IMR-90 (cell line): ENCODE measurements at regions not wholly inside any gene's neighbourhood (a gene's known extent, or its start where the extent isn't known, plus 50 kb on each side); places are given as distances from the start of the nearest gene placed in this dataset.

Source experiments
- ATAC-seq: fragments of 200-7000 bp; cut with Tn5 transposase; 2 replicates; pipeline ENCODE4 v1.9.1; 2020; ENCODE audit warnings: low read depth, mild to moderate bottlenecking, moderate library complexity
- BruUV-seq: library from RNA; stranded (reverse); fragments of 400-500 nt; replicated peaks from 2 replicates; lab custom pipeline; 2021; lab: Mats Ljungman, UMichigan
- CTCF ChIA-PET: fragments of 300-600 bp; formaldehyde crosslinking; extraction: SDS; loops from one replicate; lab custom pipeline; 2021; ENCODE audit warnings: antibody characterized with exemption; lab: Yijun Ruan, JAX
- POLR2A ChIA-PET: fragments of 300-600 bp; sonication (Branson Sonifier 250); formaldehyde crosslinking; loops from one replicate; lab custom pipeline; 2022; ENCODE audit warnings: antibody characterized with exemption; ENCODE audit not compliant: unreplicated experiment; lab: Charles Lee
- DNase-seq: peaks from one replicate; pipeline ENCODE4 v3.0.0; 2013
- H2AFZ ChIP-seq: replicated peaks from 2 replicates; pipeline ENCODE3; 2013; ENCODE audit warnings: low read length, mild to moderate bottlenecking; ENCODE audit not compliant: poor library complexity
- H2AK5ac ChIP-seq: 2 replicates; pipeline ENCODE4 v1.6.1; 2013; ENCODE audit warnings: low read depth, low read length, inconsistent platforms
- H2AK9ac ChIP-seq: replicated peaks from 2 replicates; pipeline ENCODE3; 2013; ENCODE audit warnings: mild to moderate bottlenecking, low read depth, low read length, moderate library complexity; ENCODE audit not compliant: poor library complexity
- H2BK120ac ChIP-seq: 2 replicates; pipeline ENCODE4 v1.6.1; 2013; ENCODE audit warnings: low read depth, low read length, inconsistent platforms
- H2BK15ac ChIP-seq: 3 replicates; pipeline ENCODE4 v1.6.1; 2013; ENCODE audit warnings: low read depth, low read length, inconsistent platforms
- H2BK20ac ChIP-seq: 2 replicates; pipeline ENCODE4 v1.6.1; 2013; ENCODE audit warnings: low read depth, mild to moderate bottlenecking, inconsistent platforms, low read length, moderate library complexity
- H2BK5ac ChIP-seq: 2 replicates; pipeline ENCODE4 v1.6.1; 2013; ENCODE audit warnings: mild to moderate bottlenecking, low read depth, low read length, inconsistent platforms; ENCODE audit not compliant: poor library complexity, severe bottlenecking
- H3K14ac ChIP-seq: replicated peaks from 2 replicates; pipeline ENCODE4 v1.6.1; 2013; ENCODE audit warnings: low read depth, low read length, inconsistent platforms
- H3K18ac ChIP-seq: 2 replicates; pipeline ENCODE4 v1.6.1; 2013; ENCODE audit warnings: low read depth, low read length, control low read depth
- H3K23ac ChIP-seq: 2 replicates; pipeline ENCODE4 v1.6.1; 2013; ENCODE audit warnings: low read depth, low read length, inconsistent platforms
- H3K27ac ChIP-seq: 2 replicates; pipeline ENCODE4 v1.5.1; 2013; ENCODE audit warnings: mild to moderate bottlenecking, control low read depth, low read length; ENCODE audit not compliant: insufficient read depth
- H3K27me3 ChIP-seq: 2 replicates; pipeline ENCODE4 v1.6.1; 2013; ENCODE audit warnings: low read length; ENCODE audit not compliant: control insufficient read depth, insufficient read depth
- H3K36me3 ChIP-seq: 2 replicates; pipeline ENCODE4 v1.6.1; 2013; ENCODE audit warnings: low read length, mixed read lengths; ENCODE audit not compliant: control insufficient read depth, insufficient read depth
- H3K4ac ChIP-seq: 2 replicates; pipeline ENCODE4 v1.6.1; 2013; ENCODE audit warnings: low read depth, low read length, inconsistent platforms
- H3K4me1 ChIP-seq: 2 replicates; pipeline ENCODE4 v1.6.1; 2013; ENCODE audit warnings: low read length, mixed read lengths; ENCODE audit not compliant: control insufficient read depth, insufficient read depth
- H3K4me2 ChIP-seq: 2 replicates; pipeline ENCODE4 v1.6.1; 2013; ENCODE audit warnings: low read depth, mild to moderate bottlenecking, control low read depth, low read length, moderate library complexity
- H3K4me3 ChIP-seq: 2 replicates; pipeline ENCODE4 v1.5.1; 2013; ENCODE audit warnings: low read depth, mild to moderate bottlenecking, control low read depth, low read length, moderate library complexity; ENCODE audit not compliant: insufficient read depth
- H3K56ac ChIP-seq: 2 replicates; pipeline ENCODE4 v1.6.1; 2013; ENCODE audit warnings: low read length, inconsistent platforms; ENCODE audit not compliant: insufficient read depth; ENCODE audit errors: extremely low read depth
- H3K79me1 ChIP-seq, 2 experiments: 2 replicates each; pipeline ENCODE4 v1.6.1; 2013; ENCODE audit warnings: low read length in 2 of 2, inconsistent platforms in 1 of 2, low read depth in 1 of 2
- H3K9ac ChIP-seq: 2 replicates; pipeline ENCODE4 v1.6.1; 2013; ENCODE audit warnings: low read depth, low read length, control low read depth
- H3K9me1 ChIP-seq: 2 replicates; pipeline ENCODE4 v1.6.1; 2013; ENCODE audit warnings: low read length, inconsistent platforms; ENCODE audit not compliant: insufficient read depth
- H3K9me3 ChIP-seq: 2 replicates; pipeline ENCODE4 v1.6.1; 2013; ENCODE audit warnings: low read length; ENCODE audit not compliant: control insufficient read depth, insufficient read depth
- H4K20me1 ChIP-seq: 2 replicates; pipeline ENCODE4 v1.6.1; 2013; ENCODE audit warnings: low read length, inconsistent platforms; ENCODE audit not compliant: insufficient read depth
- H4K5ac ChIP-seq: 2 replicates; pipeline ENCODE4 v1.6.1; 2013; ENCODE audit warnings: mild to moderate bottlenecking, low read depth, low read length, control low read depth
- H4K8ac ChIP-seq, 2 experiments: 2 replicates each; pipeline ENCODE4 v1.6.1; 2013; ENCODE audit warnings: low read depth in 2 of 2, low read length in 2 of 2, control low read depth in 1 of 2, inconsistent platforms in 1 of 2
- H4K91ac ChIP-seq: 2 replicates; pipeline ENCODE4 v1.6.1; 2013; ENCODE audit warnings: low read depth, low read length, inconsistent platforms; ENCODE audit not compliant: insufficient read depth
- BHLHE40 ChIP-seq: fragments of 150-350 bp; IDR thresholded peaks from 2 replicates; pipeline ENCODE4 v1.6.1; 2016; ENCODE audit warnings: mild to moderate bottlenecking, low read depth, low read length
- CEBPB ChIP-seq: IDR thresholded peaks from 2 replicates; pipeline ENCODE4 v1.6.1; 2012; ENCODE audit warnings: low read depth, low read length, improper control_type of control experiment
- CHD1 ChIP-seq: IDR thresholded peaks from 2 replicates; pipeline ENCODE4 v1.6.1; 2012; ENCODE audit warnings: low read depth, low read length, improper control_type of control experiment
- CTCF ChIP-seq: conservative IDR thresholded peaks from 2 replicates; pipeline ENCODE4 v1.5.1; 2012; ENCODE audit warnings: mild to moderate bottlenecking, low read depth, low read length, improper control_type of control experiment
- ELK1 ChIP-seq: fragments of 150-350 bp; IDR thresholded peaks from 2 replicates; pipeline ENCODE4 v1.6.1; 2016; ENCODE audit warnings: low read depth, mild to moderate bottlenecking, low read length, moderate library complexity, borderline replicate concordance
- FOS ChIP-seq: fragments of 150-350 bp; IDR thresholded peaks from 2 replicates; pipeline ENCODE4 v1.6.1; 2016; ENCODE audit warnings: low read depth, low read length
- MAFK ChIP-seq: IDR thresholded peaks from 2 replicates; pipeline ENCODE4 v1.6.1; 2012; ENCODE audit warnings: low read depth, low read length, improper control_type of control experiment
- MAZ ChIP-seq: IDR thresholded peaks from 2 replicates; pipeline ENCODE4 v1.6.1; 2012; ENCODE audit warnings: low read depth, mild to moderate bottlenecking, low read length, improper control_type of control experiment, moderate library complexity, borderline replicate concordance
- NFE2L2 ChIP-seq: fragments of 150-350 bp; IDR thresholded peaks from 2 replicates; pipeline ENCODE4 v1.6.1; 2016; ENCODE audit warnings: low read depth, mild to moderate bottlenecking, low read length
- POLR2A ChIP-seq: IDR thresholded peaks from 2 replicates; pipeline ENCODE4 v1.6.1; 2012; ENCODE audit warnings: mild to moderate bottlenecking, low read depth, low read length
- RAD21 ChIP-seq: IDR thresholded peaks from 2 replicates; pipeline ENCODE4 v1.6.1; 2012; ENCODE audit warnings: low read length, improper control_type of control experiment
- RCOR1 ChIP-seq: IDR thresholded peaks from 2 replicates; pipeline ENCODE4 v1.6.1; 2012; ENCODE audit warnings: mild to moderate bottlenecking, low read length, improper control_type of control experiment; ENCODE audit not compliant: insufficient replicate concordance
- RFX5 ChIP-seq: IDR thresholded peaks from 2 replicates; pipeline ENCODE4 v1.8.0; 2012; ENCODE audit warnings: low read depth, mild to moderate bottlenecking, low read length, moderate library complexity
- SMC3 ChIP-seq: fragments of 150-350 bp; IDR thresholded peaks from 2 replicates; pipeline ENCODE4 v1.6.1; 2016; ENCODE audit warnings: low read depth, mild to moderate bottlenecking, antibody characterized with exemption, low read length, moderate library complexity
- dilution Hi-C: fragments of 300-500 bp; cut with HindIII; formaldehyde crosslinking; loops from one replicate; pipeline ENCODE4 v1.14.3; 2018; ENCODE audit warnings: low sequenced_read_pairs; ENCODE audit not compliant: unreplicated experiment
- in situ Hi-C: fragments of 300-500 bp; cut with MboI; formaldehyde crosslinking; loops from 3 replicates; pipeline ENCODE4 v1.14.3; 2019; ENCODE audit warnings: low sequenced_read_pairs, inconsistent platforms, mixed read lengths
- intact Hi-C: fragments of 100-400 bp; cut with micrococcal nuclease; formaldehyde crosslinking; loops from 2 replicates; pipeline ENCODE4 v1.10.0; 2022
- TF ChIP-seq, protein P1 (sequence below): fragments of 150-350 bp; IDR thresholded peaks from 2 replicates; pipeline ENCODE4 v1.6.1; 2017; ENCODE audit warnings: mild to moderate bottlenecking, antibody characterized with exemption, low read length, low read depth

DNA sequence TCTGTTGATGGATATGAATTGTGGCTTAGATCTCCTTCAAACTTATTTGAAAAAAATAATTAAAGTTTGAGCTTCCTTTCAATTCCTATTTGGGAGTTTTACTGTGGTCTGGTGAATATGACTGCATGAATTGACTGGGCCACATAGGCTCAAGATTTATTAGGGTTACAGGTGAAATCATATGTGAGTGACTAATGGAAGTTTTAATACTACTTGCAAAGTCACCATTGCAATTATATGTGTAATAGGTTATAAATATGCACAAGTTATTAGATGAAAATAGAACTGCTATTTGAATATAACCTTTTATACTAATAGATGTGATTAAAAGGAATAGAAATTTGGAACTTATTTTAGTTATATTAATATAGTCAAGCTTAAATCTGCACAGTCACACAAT is 712.1 kb upstream of the MMS22L start:
- TF ChIP-seq BHLHE40 (no peak), RCOR1 (no peak), SMC3 (no peak), MAZ (no peak), RAD21 (no peak), NFE2L2 (no peak), POLR2A (no peak), CHD1 (no peak), RFX5 (no peak), CEBPB (no peak), MAFK (no peak), FOS (no peak), ELK1 (no peak), CTCF (no peak)
- TF ChIP-seq, protein P1, sequence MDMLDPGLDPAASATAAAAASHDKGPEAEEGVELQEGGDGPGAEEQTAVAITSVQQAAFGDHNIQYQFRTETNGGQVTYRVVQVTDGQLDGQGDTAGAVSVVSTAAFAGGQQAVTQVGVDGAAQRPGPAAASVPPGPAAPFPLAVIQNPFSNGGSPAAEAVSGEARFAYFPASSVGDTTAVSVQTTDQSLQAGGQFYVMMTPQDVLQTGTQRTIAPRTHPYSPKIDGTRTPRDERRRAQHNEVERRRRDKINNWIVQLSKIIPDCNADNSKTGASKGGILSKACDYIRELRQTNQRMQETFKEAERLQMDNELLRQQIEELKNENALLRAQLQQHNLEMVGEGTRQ = no peak
- dilution Hi-C loops = no loop called here
- H4K20me1 ChIP-seq = no peaks in the 10 kb centered on the region
- H3K4ac ChIP-seq = no peak overlapping the region
- H2AK9ac ChIP-seq = no peak overlapping the region
- H2BK5ac ChIP-seq = no peak overlapping the region
- H4K5ac ChIP-seq = no peak overlapping the region
- H3K27ac ChIP-seq = no peak overlapping the region
- no peak overlapping the region for H3K23ac ChIP-seq
- no peak overlapping the region for H4K91ac ChIP-seq
- no peak overlapping the region for H2BK120ac ChIP-seq
- no peak overlapping the region for H3K4me2 ChIP-seq
- H4K8ac ChIP-seq = no peak overlapping the region
- no peaks in the 10 kb centered on the region for H3K9me3 ChIP-seq
- no peak overlapping the region for H3K4me3 ChIP-seq
- no peak overlapping the region for H3K14ac ChIP-seq
- intact Hi-C loops = no loop called here
- no peak overlapping the region for H2BK15ac ChIP-seq
- CTCF ChIA-PET = no interaction called here
- no peak overlapping the region for H3K56ac ChIP-seq
- H3K4me1 ChIP-seq = no peaks in the 10 kb centered on the region
- ATAC-seq (no peak), DNase-seq (no peak)
- no peak overlapping the region for H2AK5ac ChIP-seq
- H3K27me3 ChIP-seq = no peaks in the 10 kb centered on the region
- POLR2A ChIA-PET = no interaction called here
- no peak overlapping the region for H2AFZ ChIP-seq
- no peak overlapping the region for H2BK20ac ChIP-seq
- in situ Hi-C loops = no loop called here
- H3K18ac ChIP-seq = no peak overlapping the region
- BruUV-seq = no TSS peak
- no peaks in the 10 kb centered on the region for H3K9me1 ChIP-seq
- no peaks in the 10 kb centered on the region for H3K36me3 ChIP-seq
- no peak overlapping the region for H3K9ac ChIP-seq
- no peaks in the 10 kb centered on the region for H3K79me1 ChIP-seq
